ENCODE measurements at regions not wholly inside any gene's neighbourhood (a gene's known extent, or its start where the extent isn't known, plus 50 kb on each side); places are given as distances from the start of the nearest gene placed in this dataset.

GRCh38 chr1:192251735-192252134 lies 65.1 kb upstream of the RGS21 start:
- TF ChIP-seq CTCF (conservative IDR thresholded peaks at IDR 0.05) (no peak), EZH2 (IDR thresholded peaks at IDR 0.05; ENCODE audit: low read depth) (no peak)

Data from PC-9 (cell line).